HepG2 (cell line): ENCODE measurements at regions not wholly inside any gene's neighbourhood (a gene's known extent, or its start where the extent isn't known, plus 50 kb on each side); places are given as distances from the start of the nearest gene placed in this dataset.

Experiments
- ATAC-seq: fragments of 200-7000 bp; cut with Tn5 transposase; 3 replicates; pipeline ENCODE4 v1.9.1; 2020; ENCODE audit warnings: mild to moderate bottlenecking, moderate library complexity
- BruUV-seq: library from RNA; stranded (reverse); fragments of 400-500 nt; replicated peaks from 2 replicates; lab custom pipeline; 2021; lab: Mats Ljungman, UMichigan
- CTCF ChIA-PET: fragments of 300-600 bp; formaldehyde crosslinking; extraction: SDS; loops from one replicate; lab custom pipeline; 2021; ENCODE audit warnings: low total read pairs, inconsistent platforms, low intra/inter-chr PET ratio; lab: Yijun Ruan, JAX
- POLR2A ChIA-PET: fragments of 350-600 bp; sonication (Branson Sonifier 250); formaldehyde crosslinking; loops from one replicate; lab custom pipeline; 2020; ENCODE audit warnings: antibody characterized with exemption, inconsistent platforms; lab: Yijun Ruan, JAX
- DNase-seq: peaks from one replicate; pipeline ENCODE4 v3.0.0-alpha.2; 2015; ENCODE audit warnings: low spot score
- FAIRE-seq: peaks from 3 replicates; lab custom pipeline; 2011; peaks lifted over from hg19 to GRCh38; lab: Jason Lieb, UNC
- H2AFZ ChIP-seq: one replicate; pipeline ENCODE4 v1.6.1; 2011; ENCODE audit warnings: low read length, inconsistent platforms
- H3K27ac ChIP-seq: fragments of 300-600 bp; 3 replicates; pipeline ENCODE4 v1.8.0; 2011; ENCODE audit warnings: mixed run types, mild to moderate bottlenecking, mixed read lengths, low read length, inconsistent platforms; ENCODE audit not compliant: insufficient read depth; ENCODE audit errors: extremely low read length
- H3K27me3 ChIP-seq, 2 experiments: fragments of 200-600 bp in 1 of 2; 2 replicates in 1 of 2; 3 replicates in 1 of 2; pipeline versions ENCODE4 v1.6.0 to v1.8.0; 2011; ENCODE audit warnings: low read length in 2 of 2, mild to moderate bottlenecking in 2 of 2, moderate library complexity in 2 of 2, inconsistent platforms in 1 of 2; ENCODE audit not compliant: insufficient read depth in 2 of 2, control insufficient read depth in 1 of 2
- H3K36me3 ChIP-seq, 2 experiments: fragments of 200-600 bp in 1 of 2; replicated peaks in 1 of 2; 2 replicates in 1 of 2; 3 replicates in 1 of 2; pipeline versions ENCODE4 v1.5.1 to v1.8.0; 2011; ENCODE audit warnings: low read length in 2 of 2, inconsistent platforms in 1 of 2; ENCODE audit not compliant: insufficient read depth in 2 of 2, control insufficient read depth in 1 of 2
- H3K4me1 ChIP-seq: 2 replicates; pipeline ENCODE4 v1.5.1; 2012; ENCODE audit warnings: low read length, inconsistent platforms; ENCODE audit not compliant: insufficient read depth
- H3K4me2 ChIP-seq: 2 replicates; pipeline ENCODE4 v1.6.0; 2011; ENCODE audit warnings: low read depth, low read length, inconsistent platforms
- H3K4me3 ChIP-seq, 3 experiments: fragments of 200-600 bp in 1 of 3; sonication (generic), shearing (Covaris generic) in 1 of 3; replicated peaks in 1 of 3; 2 replicates each; pipeline ENCODE4 v1.5.1; 2011 to 2016; ENCODE audit warnings: low read length in 3 of 3, inconsistent platforms in 2 of 3, low read depth in 2 of 3, mild to moderate bottlenecking in 2 of 3, control low read depth in 1 of 3, mixed read lengths in 1 of 3; ENCODE audit not compliant: insufficient read depth in 1 of 3
- H3K79me2 ChIP-seq: one replicate; pipeline ENCODE4 v1.6.1; 2011; ENCODE audit warnings: low read length, inconsistent platforms; ENCODE audit not compliant: insufficient read depth
- H3K9ac ChIP-seq: 2 replicates; pipeline ENCODE4 v1.6.0; 2011; ENCODE audit warnings: mild to moderate bottlenecking, low read depth, low read length, inconsistent platforms; ENCODE audit not compliant: insufficient read depth
- H3K9me3 ChIP-seq: 2 replicates; pipeline ENCODE4 v1.5.1; 2012; ENCODE audit warnings: mild to moderate bottlenecking, low read length
- H4K20me1 ChIP-seq: 2 replicates; pipeline ENCODE4 v1.6.0; 2011; ENCODE audit warnings: inconsistent platforms, mild to moderate bottlenecking, low read length, moderate library complexity; ENCODE audit not compliant: insufficient read depth
- MED8 ChIP-seq: sonication (generic); formaldehyde crosslinking; IDR thresholded peaks from 2 replicates; pipeline ENCODE4 v1.8.1; 2023; ENCODE audit warnings: mild to moderate bottlenecking, missing genetic modification reagents; ENCODE audit not compliant: insufficient replicate concordance
- ONECUT2 ChIP-seq: sonication (generic); formaldehyde crosslinking; IDR thresholded peaks from 2 replicates; pipeline ENCODE4 v1.4.0; 2020; ENCODE audit warnings: missing genetic modification reagents
- RAD21 ChIP-seq: fragments of 450-650 bp; formaldehyde crosslinking; IDR thresholded peaks from 2 replicates; pipeline ENCODE4 v1.5.0; 2020; ENCODE audit warnings: mild to moderate bottlenecking
- SMC3 ChIP-seq: IDR thresholded peaks from 2 replicates; pipeline ENCODE4 v1.6.1; 2011; ENCODE audit warnings: low read length, improper control_type of control experiment
- SRY ChIP-seq: sonication (generic); formaldehyde crosslinking; IDR thresholded peaks from 2 replicates; pipeline ENCODE4 v1.8.0; 2022; ENCODE audit warnings: mild to moderate bottlenecking, missing genetic modification reagents
- STAG1 ChIP-seq: sonication (generic); formaldehyde crosslinking; IDR thresholded peaks from 2 replicates; pipeline ENCODE4 v1.4.0; 2020; ENCODE audit warnings: missing genetic modification reagents
- ZNF234 ChIP-seq: sonication (generic); formaldehyde crosslinking; conservative IDR thresholded peaks from 2 replicates; pipeline ENCODE4 v1.5.1; 2020; ENCODE audit warnings: mild to moderate bottlenecking, missing genetic modification reagents
- ZNF768 ChIP-seq: sonication (generic); formaldehyde crosslinking; IDR thresholded peaks from 2 replicates; pipeline ENCODE4 v1.4.0; 2020; ENCODE audit warnings: missing genetic modification reagents
- WGBS: methylation state at CpG from one replicate; pipeline ENCODE4 v1.1.6; 2017; ENCODE audit warnings: low lambda C conversion rate; 5-methylcytosine and 5-hydroxymethylcytosine counted together
- in situ Hi-C: cut with HindIII; loops from 2 replicates; pipeline ENCODE4 v1.10.0; 2017; ENCODE audit warnings: low pct_unique_long_range_greater_than_20kb; ENCODE audit not compliant: extremely low pct_ligation_motif_present
- intact Hi-C: fragments of 100-400 bp; cut with micrococcal nuclease; formaldehyde crosslinking; loops from one replicate; pipeline ENCODE4 v1.10.0; 2022; ENCODE audit not compliant: unreplicated experiment
- TF ChIP-seq, protein P1 (sequence below): sonication (generic); formaldehyde crosslinking; IDR thresholded peaks from 2 replicates; pipeline ENCODE4 v1.4.0; 2020; ENCODE audit warnings: mild to moderate bottlenecking, missing genetic modification reagents
- TF ChIP-seq, protein P2 (sequence below): sonication (generic); formaldehyde crosslinking; IDR thresholded peaks from 2 replicates; pipeline ENCODE4 v1.4.0; 2020; ENCODE audit warnings: missing genetic modification reagents
- TF ChIP-seq, protein P3 (sequence below): sonication (generic); formaldehyde crosslinking; IDR thresholded peaks from 2 replicates; pipeline ENCODE4 v1.5.0; 2020; ENCODE audit warnings: mild to moderate bottlenecking, missing genetic modification reagents, moderate library complexity
- TF ChIP-seq, protein P4 (sequence below): IDR thresholded peaks from 2 replicates; pipeline ENCODE4 v1.4.0; 2020; ENCODE audit warnings: mild to moderate bottlenecking, missing genetic modification reagents

DNA sequence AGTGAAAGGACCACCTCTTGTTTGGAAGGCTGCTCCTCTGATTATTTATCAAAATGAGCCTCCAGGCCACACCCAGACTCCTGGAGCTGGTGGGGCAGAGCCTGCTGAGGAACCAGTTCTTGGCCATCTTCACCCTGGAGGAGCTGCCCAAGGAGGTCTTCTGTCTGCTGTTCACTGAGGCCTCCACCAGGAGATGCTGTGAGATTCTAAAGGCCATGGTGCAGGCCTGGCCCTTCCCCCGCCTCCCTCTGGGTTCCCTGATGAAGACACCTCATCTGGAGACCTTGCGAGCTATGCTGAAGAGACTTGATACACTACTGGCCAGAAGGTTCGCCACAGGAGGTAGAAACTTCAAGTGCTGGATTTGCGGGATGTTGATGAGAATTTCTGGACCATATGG is 61.7 kb upstream of the GJA8 start:
- H3K4me3 ChIP-seq: no peak overlapping the region
- CTCF ChIA-PET: interaction anchor here (1.8 kb wide), 1 partner anchor 49 kb away, joined by 14 read pairs; no protein-coding TSS in a partner anchor
- intact Hi-C loops: loop anchor here (2.0 kb wide), 1 partner anchor 52 kb away; no protein-coding TSS in a partner anchor
- H3K27ac ChIP-seq: no peak overlapping the region
- FAIRE-seq: no peak
- no peaks in the 10 kb centered on the region for H4K20me1 ChIP-seq
- DNase-seq: no peak
- ATAC-seq: peak; percentile 51; the same call in 2 of the 3 replicates
- no peaks in the 10 kb centered on the region for H3K4me1 ChIP-seq
- no peak overlapping the region for H2AFZ ChIP-seq
- in situ Hi-C loops: loop anchor here (10.0 kb wide), 1 partner anchor 56 kb away; no protein-coding TSS in a partner anchor
- no peaks in the 10 kb centered on the region for H3K9me3 ChIP-seq
- POLR2A ChIA-PET: no interaction called here
- no peaks in the 10 kb centered on the region for H3K79me2 ChIP-seq
- BruUV-seq: no TSS peak
- H3K4me2 ChIP-seq: no peak overlapping the region
- H3K9ac ChIP-seq: no peak overlapping the region
- no peaks in the 10 kb centered on the region for H3K36me3 ChIP-seq
- no CpG with 5 or more reads among the region's 4 CpGs for WGBS
- 0 out of 5 replicates have a peak, but pooled peaks cover 0 to 1% of the 10 kb centered on the region in 2 experiments for H3K27me3 ChIP-seq
- TF ChIP-seq, protein P1, sequence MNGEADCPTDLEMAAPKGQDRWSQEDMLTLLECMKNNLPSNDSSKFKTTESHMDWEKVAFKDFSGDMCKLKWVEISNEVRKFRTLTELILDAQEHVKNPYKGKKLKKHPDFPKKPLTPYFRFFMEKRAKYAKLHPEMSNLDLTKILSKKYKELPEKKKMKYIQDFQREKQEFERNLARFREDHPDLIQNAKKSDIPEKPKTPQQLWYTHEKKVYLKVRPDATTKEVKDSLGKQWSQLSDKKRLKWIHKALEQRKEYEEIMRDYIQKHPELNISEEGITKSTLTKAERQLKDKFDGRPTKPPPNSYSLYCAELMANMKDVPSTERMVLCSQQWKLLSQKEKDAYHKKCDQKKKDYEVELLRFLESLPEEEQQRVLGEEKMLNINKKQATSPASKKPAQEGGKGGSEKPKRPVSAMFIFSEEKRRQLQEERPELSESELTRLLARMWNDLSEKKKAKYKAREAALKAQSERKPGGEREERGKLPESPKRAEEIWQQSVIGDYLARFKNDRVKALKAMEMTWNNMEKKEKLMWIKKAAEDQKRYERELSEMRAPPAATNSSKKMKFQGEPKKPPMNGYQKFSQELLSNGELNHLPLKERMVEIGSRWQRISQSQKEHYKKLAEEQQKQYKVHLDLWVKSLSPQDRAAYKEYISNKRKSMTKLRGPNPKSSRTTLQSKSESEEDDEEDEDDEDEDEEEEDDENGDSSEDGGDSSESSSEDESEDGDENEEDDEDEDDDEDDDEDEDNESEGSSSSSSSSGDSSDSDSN: no peak
- no peak for TF ChIP-seq SRY (CRISPR knock-in tag)
- TF ChIP-seq, protein P2, sequence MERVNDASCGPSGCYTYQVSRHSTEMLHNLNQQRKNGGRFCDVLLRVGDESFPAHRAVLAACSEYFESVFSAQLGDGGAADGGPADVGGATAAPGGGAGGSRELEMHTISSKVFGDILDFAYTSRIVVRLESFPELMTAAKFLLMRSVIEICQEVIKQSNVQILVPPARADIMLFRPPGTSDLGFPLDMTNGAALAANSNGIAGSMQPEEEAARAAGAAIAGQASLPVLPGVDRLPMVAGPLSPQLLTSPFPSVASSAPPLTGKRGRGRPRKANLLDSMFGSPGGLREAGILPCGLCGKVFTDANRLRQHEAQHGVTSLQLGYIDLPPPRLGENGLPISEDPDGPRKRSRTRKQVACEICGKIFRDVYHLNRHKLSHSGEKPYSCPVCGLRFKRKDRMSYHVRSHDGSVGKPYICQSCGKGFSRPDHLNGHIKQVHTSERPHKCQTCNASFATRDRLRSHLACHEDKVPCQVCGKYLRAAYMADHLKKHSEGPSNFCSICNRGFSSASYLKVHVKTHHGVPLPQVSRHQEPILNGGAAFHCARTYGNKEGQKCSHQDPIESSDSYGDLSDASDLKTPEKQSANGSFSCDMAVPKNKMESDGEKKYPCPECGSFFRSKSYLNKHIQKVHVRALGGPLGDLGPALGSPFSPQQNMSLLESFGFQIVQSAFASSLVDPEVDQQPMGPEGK (CRISPR knock-in tag): no peak
- TF ChIP-seq SMC3: peak; percentile 45; the same call in 1 of the 2 replicates
- peak; percentile 42; the same call in 1 of the 2 replicates for TF ChIP-seq RAD21 (CRISPR knock-in tag)
- TF ChIP-seq, protein P3, sequence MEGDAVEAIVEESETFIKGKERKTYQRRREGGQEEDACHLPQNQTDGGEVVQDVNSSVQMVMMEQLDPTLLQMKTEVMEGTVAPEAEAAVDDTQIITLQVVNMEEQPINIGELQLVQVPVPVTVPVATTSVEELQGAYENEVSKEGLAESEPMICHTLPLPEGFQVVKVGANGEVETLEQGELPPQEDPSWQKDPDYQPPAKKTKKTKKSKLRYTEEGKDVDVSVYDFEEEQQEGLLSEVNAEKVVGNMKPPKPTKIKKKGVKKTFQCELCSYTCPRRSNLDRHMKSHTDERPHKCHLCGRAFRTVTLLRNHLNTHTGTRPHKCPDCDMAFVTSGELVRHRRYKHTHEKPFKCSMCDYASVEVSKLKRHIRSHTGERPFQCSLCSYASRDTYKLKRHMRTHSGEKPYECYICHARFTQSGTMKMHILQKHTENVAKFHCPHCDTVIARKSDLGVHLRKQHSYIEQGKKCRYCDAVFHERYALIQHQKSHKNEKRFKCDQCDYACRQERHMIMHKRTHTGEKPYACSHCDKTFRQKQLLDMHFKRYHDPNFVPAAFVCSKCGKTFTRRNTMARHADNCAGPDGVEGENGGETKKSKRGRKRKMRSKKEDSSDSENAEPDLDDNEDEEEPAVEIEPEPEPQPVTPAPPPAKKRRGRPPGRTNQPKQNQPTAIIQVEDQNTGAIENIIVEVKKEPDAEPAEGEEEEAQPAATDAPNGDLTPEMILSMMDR (CRISPR knock-in tag): peak; percentile 51
- no peak for TF ChIP-seq ZNF768 (CRISPR knock-in tag)
- no peak for TF ChIP-seq ONECUT2 (CRISPR knock-in tag)
- no peak for TF ChIP-seq MED8
- peak; percentile 49 for TF ChIP-seq STAG1 (CRISPR knock-in tag)
- TF ChIP-seq ZNF234 (CRISPR knock-in tag): no peak
- TF ChIP-seq, protein P4, sequence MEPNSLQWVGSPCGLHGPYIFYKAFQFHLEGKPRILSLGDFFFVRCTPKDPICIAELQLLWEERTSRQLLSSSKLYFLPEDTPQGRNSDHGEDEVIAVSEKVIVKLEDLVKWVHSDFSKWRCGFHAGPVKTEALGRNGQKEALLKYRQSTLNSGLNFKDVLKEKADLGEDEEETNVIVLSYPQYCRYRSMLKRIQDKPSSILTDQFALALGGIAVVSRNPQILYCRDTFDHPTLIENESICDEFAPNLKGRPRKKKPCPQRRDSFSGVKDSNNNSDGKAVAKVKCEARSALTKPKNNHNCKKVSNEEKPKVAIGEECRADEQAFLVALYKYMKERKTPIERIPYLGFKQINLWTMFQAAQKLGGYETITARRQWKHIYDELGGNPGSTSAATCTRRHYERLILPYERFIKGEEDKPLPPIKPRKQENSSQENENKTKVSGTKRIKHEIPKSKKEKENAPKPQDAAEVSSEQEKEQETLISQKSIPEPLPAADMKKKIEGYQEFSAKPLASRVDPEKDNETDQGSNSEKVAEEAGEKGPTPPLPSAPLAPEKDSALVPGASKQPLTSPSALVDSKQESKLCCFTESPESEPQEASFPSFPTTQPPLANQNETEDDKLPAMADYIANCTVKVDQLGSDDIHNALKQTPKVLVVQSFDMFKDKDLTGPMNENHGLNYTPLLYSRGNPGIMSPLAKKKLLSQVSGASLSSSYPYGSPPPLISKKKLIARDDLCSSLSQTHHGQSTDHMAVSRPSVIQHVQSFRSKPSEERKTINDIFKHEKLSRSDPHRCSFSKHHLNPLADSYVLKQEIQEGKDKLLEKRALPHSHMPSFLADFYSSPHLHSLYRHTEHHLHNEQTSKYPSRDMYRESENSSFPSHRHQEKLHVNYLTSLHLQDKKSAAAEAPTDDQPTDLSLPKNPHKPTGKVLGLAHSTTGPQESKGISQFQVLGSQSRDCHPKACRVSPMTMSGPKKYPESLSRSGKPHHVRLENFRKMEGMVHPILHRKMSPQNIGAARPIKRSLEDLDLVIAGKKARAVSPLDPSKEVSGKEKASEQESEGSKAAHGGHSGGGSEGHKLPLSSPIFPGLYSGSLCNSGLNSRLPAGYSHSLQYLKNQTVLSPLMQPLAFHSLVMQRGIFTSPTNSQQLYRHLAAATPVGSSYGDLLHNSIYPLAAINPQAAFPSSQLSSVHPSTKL: no peak
